ENCODE measurements at regions not wholly inside any gene's neighbourhood (a gene's known extent, or its start where the extent isn't known, plus 50 kb on each side); places are given as distances from the start of the nearest gene placed in this dataset.
"Not testable (repeated sequence)": the region's sequence is repeated elsewhere in the genome, so short reads cannot be mapped to it uniquely, and the experiment has no call there.

GRCh38 chr4:3585567-3585966 lies 53.3 kb upstream of the LRPAP1 start:
- H3K4me3 Mint-ChIP-seq; H3K27ac Mint-ChIP-seq; POLR2A ChIA-PET; CTCF ChIA-PET; H3K4me1 Mint-ChIP-seq; H3K27me3 Mint-ChIP-seq; DNase-seq; H3K36me3 Mint-ChIP-seq (ENCODE audit: low read depth); H3K9me3 Mint-ChIP-seq: not testable (repeated sequence)

GRCh38 chr4:3582091-3582475 lies 49.9 kb upstream of the LRPAP1 start:
- Mint-ChIP-seq H3K27me3 (peaks cover 7% of the 10 kb centered on the region), H3K4me3 (no peak overlapping the region), H3K36me3 (ENCODE audit: low read depth) (no peaks in the 10 kb centered on the region), H3K27ac (no peak overlapping the region), H3K4me1 (peaks cover 4% of the 10 kb centered on the region), H3K9me3 (no peaks in the 10 kb centered on the region)
- DNase-seq = no peak
- POLR2A ChIA-PET = no interaction called here
- CTCF ChIA-PET = no interaction called here

All from activated CD4-positive, alpha-beta T cell treated with anti-CD3 and anti-CD28 coated beads, Interleukin-2, amount 10 ng/mL, durations not matched to agents 7 days and 5 days (primary cell).